ENCODE measurements at regions not wholly inside any gene's neighbourhood (a gene's known extent, or its start where the extent isn't known, plus 50 kb on each side); places are given as distances from the start of the nearest gene placed in this dataset.

- H3K4me1 ChIP-seq (ENCODE audit: control insufficient read depth, insufficient read depth, low read length): no peaks in the 10 kb centered on the region
- H3K27me3 ChIP-seq (replicated peaks; ENCODE audit: control insufficient read depth, insufficient read depth, low read length): no peaks in the 10 kb centered on the region
- H3K9me3 ChIP-seq (ENCODE audit: control insufficient read depth, low read length): peaks cover 7% of the 10 kb centered on the region
- H3K4me3 ChIP-seq (ENCODE audit: low read length): no peak overlapping the region
- H3K36me3 ChIP-seq (ENCODE audit: control insufficient read depth, insufficient read depth, low read length, severe bottlenecking): no peaks in the 10 kb centered on the region
- no peak overlapping the region for H3K9ac ChIP-seq (ENCODE audit: low read length)
- no peak for DNase-seq (ENCODE audit: low read depth)
Measured at GRCh38 chr2:137846993-137847392, 117.3 kb upstream of the HNMT start.

- H3K9me3 ChIP-seq (ENCODE audit: control insufficient read depth, low read length): peaks cover 7% of the 10 kb centered on the region
- H3K4me3 ChIP-seq (ENCODE audit: low read length): no peak overlapping the region
- no peaks in the 10 kb centered on the region for H3K4me1 ChIP-seq (ENCODE audit: control insufficient read depth, insufficient read depth, low read length)
- H3K27me3 ChIP-seq (replicated peaks; ENCODE audit: control insufficient read depth, insufficient read depth, low read length): no peaks in the 10 kb centered on the region
- H3K36me3 ChIP-seq (ENCODE audit: control insufficient read depth, insufficient read depth, low read length, severe bottlenecking): no peaks in the 10 kb centered on the region
- no peak overlapping the region for H3K9ac ChIP-seq (ENCODE audit: low read length)
- no peak for DNase-seq (ENCODE audit: low read depth)
Measured at GRCh38 chr2:137847443-137847842, 116.8 kb upstream of the HNMT start.

GRCh38 chr2:137857881-137858280 lies 106.4 kb upstream of the HNMT start:
- no peaks in the 10 kb centered on the region for H3K9me3 ChIP-seq (ENCODE audit: control insufficient read depth, low read length)
- H3K36me3 ChIP-seq (ENCODE audit: control insufficient read depth, insufficient read depth, low read length, severe bottlenecking): no peaks in the 10 kb centered on the region
- no peaks in the 10 kb centered on the region for H3K4me1 ChIP-seq (ENCODE audit: control insufficient read depth, insufficient read depth, low read length)
- no peaks in the 10 kb centered on the region for H3K27me3 ChIP-seq (replicated peaks; ENCODE audit: control insufficient read depth, insufficient read depth, low read length)
- DNase-seq (ENCODE audit: low read depth): no peak
- H3K9ac ChIP-seq (ENCODE audit: low read length): no peak overlapping the region
- H3K4me3 ChIP-seq (ENCODE audit: low read length): no peak overlapping the region

GRCh38 chr2:137862651-137863050 lies 101.6 kb upstream of the HNMT start:
- Histone ChIP-seq H3K27me3 (replicated peaks; ENCODE audit: control insufficient read depth, insufficient read depth, low read length) (no peaks in the 10 kb centered on the region), H3K9ac (ENCODE audit: low read length) (no peak overlapping the region), H3K9me3 (ENCODE audit: control insufficient read depth, low read length) (no peaks in the 10 kb centered on the region), H3K4me1 (ENCODE audit: control insufficient read depth, insufficient read depth, low read length) (no peaks in the 10 kb centered on the region), H3K36me3 (ENCODE audit: control insufficient read depth, insufficient read depth, low read length, severe bottlenecking) (no peaks in the 10 kb centered on the region), H3K4me3 (ENCODE audit: low read length) (no peak overlapping the region)
- DNase-seq (ENCODE audit: low read depth): no peak

DNA sequence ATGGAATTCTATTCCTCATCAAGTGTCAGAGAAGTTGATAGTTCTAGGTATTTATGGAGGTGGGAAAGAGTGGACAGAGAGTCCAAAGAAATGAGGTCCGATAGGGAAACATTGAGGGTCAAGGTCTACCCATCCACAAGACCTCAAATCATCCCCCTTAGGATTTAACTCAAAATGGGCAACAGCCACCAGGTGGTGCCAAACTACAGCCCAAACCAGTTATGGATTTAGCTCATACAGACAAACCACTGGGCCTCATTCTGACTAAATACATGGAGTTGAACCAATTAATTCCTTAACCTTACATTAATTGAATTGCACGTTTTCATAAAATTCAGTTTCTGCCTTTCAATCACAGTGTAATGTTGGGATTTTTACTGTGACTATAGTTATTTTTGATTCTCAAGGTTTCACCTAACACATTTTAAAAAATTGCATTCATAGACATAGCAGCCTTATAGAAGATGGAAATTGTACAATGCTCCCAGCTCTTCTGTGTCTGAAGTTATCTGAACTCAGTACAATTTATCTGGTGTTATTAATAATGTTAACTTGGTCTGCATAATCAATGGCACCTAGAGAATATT lies 98.2 kb upstream of the HNMT start:
- Histone ChIP-seq H3K9me3 (ENCODE audit: control insufficient read depth, low read length) (no peaks in the 10 kb centered on the region), H3K27me3 (replicated peaks; ENCODE audit: control insufficient read depth, insufficient read depth, low read length) (no peaks in the 10 kb centered on the region), H3K9ac (ENCODE audit: low read length) (no peak overlapping the region), H3K4me3 (ENCODE audit: low read length) (no peak overlapping the region), H3K36me3 (ENCODE audit: control insufficient read depth, insufficient read depth, low read length, severe bottlenecking) (no peaks in the 10 kb centered on the region), H3K4me1 (ENCODE audit: control insufficient read depth, insufficient read depth, low read length) (no peaks in the 10 kb centered on the region)
- DNase-seq (ENCODE audit: low read depth): peak; percentile 57

DNA sequence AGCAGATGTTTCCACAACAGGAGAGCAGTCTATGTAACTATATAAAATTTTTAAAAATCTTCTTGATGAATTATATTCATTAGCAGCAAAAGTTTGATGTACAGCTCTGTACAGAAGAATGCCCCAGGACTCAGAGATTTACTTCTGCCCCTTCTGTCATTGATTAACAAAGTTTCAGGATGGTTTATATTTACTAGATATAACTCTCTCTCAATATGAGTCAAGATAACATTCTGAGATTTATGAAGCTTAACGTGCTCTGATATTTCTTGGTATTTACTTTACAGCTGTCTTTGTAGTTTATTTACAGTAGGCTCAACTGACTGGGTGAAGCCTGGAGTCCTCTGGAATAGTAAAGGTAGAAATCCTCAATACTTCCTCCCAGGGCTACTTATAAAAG lies 93.6 kb upstream of the HNMT start:
- Histone ChIP-seq H3K4me1 (ENCODE audit: control insufficient read depth, insufficient read depth, low read length) (no peaks in the 10 kb centered on the region), H3K4me3 (ENCODE audit: low read length) (no peak overlapping the region), H3K27me3 (replicated peaks; ENCODE audit: control insufficient read depth, insufficient read depth, low read length) (no peaks in the 10 kb centered on the region), H3K9me3 (ENCODE audit: control insufficient read depth, low read length) (no peaks in the 10 kb centered on the region), H3K9ac (ENCODE audit: low read length) (no peak overlapping the region), H3K36me3 (ENCODE audit: control insufficient read depth, insufficient read depth, low read length, severe bottlenecking) (no peaks in the 10 kb centered on the region)
- no peak for DNase-seq (ENCODE audit: low read depth)

DNA sequence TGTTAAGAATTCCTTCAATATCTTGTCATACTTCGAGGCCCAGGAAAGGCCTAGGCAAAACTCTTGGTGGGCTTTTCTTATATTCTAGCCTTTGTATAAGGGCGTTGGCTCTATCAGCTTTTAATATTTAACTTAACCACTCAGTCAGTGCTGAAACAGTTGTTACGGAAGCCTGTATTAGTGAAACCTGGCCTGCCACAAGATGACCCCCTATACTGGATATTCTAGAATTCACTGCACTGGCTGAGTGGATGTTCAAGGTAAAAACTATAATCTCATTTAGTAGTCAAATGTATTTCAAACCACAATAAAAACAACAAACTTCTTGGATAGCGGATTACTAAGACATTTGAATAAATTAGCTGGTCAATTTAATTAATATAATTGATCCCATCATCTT lies 91.7 kb upstream of the HNMT start:
- Histone ChIP-seq H3K4me1 (ENCODE audit: control insufficient read depth, insufficient read depth, low read length) (no peaks in the 10 kb centered on the region), H3K27me3 (replicated peaks; ENCODE audit: control insufficient read depth, insufficient read depth, low read length) (no peaks in the 10 kb centered on the region), H3K9me3 (ENCODE audit: control insufficient read depth, low read length) (no peaks in the 10 kb centered on the region), H3K9ac (ENCODE audit: low read length) (no peak overlapping the region), H3K4me3 (ENCODE audit: low read length) (no peak overlapping the region), H3K36me3 (ENCODE audit: control insufficient read depth, insufficient read depth, low read length, severe bottlenecking) (no peaks in the 10 kb centered on the region)
- DNase-seq (ENCODE audit: low read depth): no peak

DNA sequence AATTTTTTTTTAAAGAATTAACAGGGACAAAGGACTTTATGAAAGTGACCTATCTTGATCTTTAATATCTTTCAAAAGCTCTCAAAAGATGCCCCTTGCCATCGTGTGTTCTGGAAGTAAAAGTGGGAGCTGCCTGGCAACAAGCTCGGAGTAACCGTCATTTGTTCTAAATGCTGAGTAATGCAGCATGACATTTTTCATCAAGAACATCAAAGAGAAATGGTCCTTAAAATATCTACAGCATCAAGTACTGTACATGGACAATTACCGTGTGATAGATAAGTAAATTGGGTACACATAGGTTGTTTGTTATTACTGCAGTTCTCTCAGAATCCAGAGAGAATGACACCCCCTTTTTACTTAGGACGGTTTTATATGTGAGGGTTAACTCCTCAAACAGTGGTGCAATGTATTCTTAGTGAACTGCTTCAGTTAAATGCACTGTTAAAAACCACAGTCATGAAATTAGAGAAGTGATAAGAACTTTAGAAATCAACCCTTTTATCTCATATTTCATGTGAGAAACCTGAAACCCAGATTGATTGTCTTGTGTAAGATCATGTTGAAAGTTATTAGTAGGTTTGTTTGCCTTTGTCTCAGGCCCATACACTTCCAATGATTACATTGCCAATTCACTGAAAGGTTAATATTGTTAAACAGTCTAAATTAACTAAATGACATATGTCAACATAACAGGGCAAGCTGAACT lies 90.6 kb upstream of the HNMT start:
- H3K4me3 ChIP-seq (ENCODE audit: low read length): no peak overlapping the region
- no peaks in the 10 kb centered on the region for H3K36me3 ChIP-seq (ENCODE audit: control insufficient read depth, insufficient read depth, low read length, severe bottlenecking)
- no peak for DNase-seq (ENCODE audit: low read depth)
- H3K9ac ChIP-seq (ENCODE audit: low read length): no peak overlapping the region
- no peaks in the 10 kb centered on the region for H3K4me1 ChIP-seq (ENCODE audit: control insufficient read depth, insufficient read depth, low read length)
- no peaks in the 10 kb centered on the region for H3K27me3 ChIP-seq (replicated peaks; ENCODE audit: control insufficient read depth, insufficient read depth, low read length)
- H3K9me3 ChIP-seq (ENCODE audit: control insufficient read depth, low read length): no peaks in the 10 kb centered on the region

GRCh38 chr2:137879121-137879520 lies 85.2 kb upstream of the HNMT start:
- peaks cover 3% of the 10 kb centered on the region for H3K9me3 ChIP-seq (ENCODE audit: control insufficient read depth, low read length)
- no peak for DNase-seq (ENCODE audit: low read depth)
- no peaks in the 10 kb centered on the region for H3K4me1 ChIP-seq (ENCODE audit: control insufficient read depth, insufficient read depth, low read length)
- H3K27me3 ChIP-seq (replicated peaks; ENCODE audit: control insufficient read depth, insufficient read depth, low read length): peaks cover 9% of the 10 kb centered on the region
- H3K4me3 ChIP-seq (ENCODE audit: low read length): no peak overlapping the region
- H3K36me3 ChIP-seq (ENCODE audit: control insufficient read depth, insufficient read depth, low read length, severe bottlenecking): no peaks in the 10 kb centered on the region
- H3K9ac ChIP-seq (ENCODE audit: low read length): no peak overlapping the region

GRCh38 chr2:137881711-137882110 lies 82.6 kb upstream of the HNMT start:
- Histone ChIP-seq H3K36me3 (ENCODE audit: control insufficient read depth, insufficient read depth, low read length, severe bottlenecking) (no peaks in the 10 kb centered on the region), H3K9ac (ENCODE audit: low read length) (no peak overlapping the region), H3K4me1 (ENCODE audit: control insufficient read depth, insufficient read depth, low read length) (no peaks in the 10 kb centered on the region), H3K4me3 (ENCODE audit: low read length) (no peak overlapping the region), H3K9me3 (ENCODE audit: control insufficient read depth, low read length) (peaks cover 3% of the 10 kb centered on the region), H3K27me3 (replicated peaks; ENCODE audit: control insufficient read depth, insufficient read depth, low read length) (peaks cover 12% of the 10 kb centered on the region)
- DNase-seq (ENCODE audit: low read depth): no peak

- Histone ChIP-seq H3K36me3 (ENCODE audit: control insufficient read depth, insufficient read depth, low read length, severe bottlenecking) (no peaks in the 10 kb centered on the region), H3K27me3 (replicated peaks; ENCODE audit: control insufficient read depth, insufficient read depth, low read length) (peaks cover 8% of the 10 kb centered on the region), H3K4me3 (ENCODE audit: low read length) (no peak overlapping the region), H3K4me1 (ENCODE audit: control insufficient read depth, insufficient read depth, low read length) (no peaks in the 10 kb centered on the region), H3K9ac (ENCODE audit: low read length) (no peak overlapping the region), H3K9me3 (ENCODE audit: control insufficient read depth, low read length) (peaks cover 3% of the 10 kb centered on the region)
- DNase-seq (ENCODE audit: low read depth): no peak
Measured at GRCh38 chr2:137886083-137886831, 78.0 kb upstream of the HNMT start.

Data from adipocyte (in vitro differentiated cells).